Gastroesophageal sphincter (tissue), 4 donors: ENCODE measurements at regions not wholly inside any gene's neighbourhood (a gene's known extent, or its start where the extent isn't known, plus 50 kb on each side); places are given as distances from the start of the nearest gene placed in this dataset.

Experiments
- ATAC-seq: fragments of 150-250 bp; one replicate; pipeline ENCODE4 v1.9.1; 2016; ENCODE audit warnings: mild to moderate bottlenecking, moderate library complexity
- H3K27ac ChIP-seq, 4 donors: fragments of 200-600 bp; sonication (generic) in 3 of 4; 1 replicate in 3 of 4; 2 replicates in 1 of 4; pipeline ENCODE4 v1.5.1; 2016 to 2019
- H3K27me3 ChIP-seq: fragments of 200-600 bp; sonication (generic); one replicate; pipeline ENCODE4 v1.5.1; 2019
- H3K36me3 ChIP-seq, 2 donors: fragments of 200-600 bp; sonication (generic); one replicate each; pipeline ENCODE4 v1.5.1; 2019; ENCODE audit warnings: control low read depth in 1 of 2
- H3K4me1 ChIP-seq, 3 donors: fragments of 200-600 bp; sonication (generic); 1 replicate in 2 of 3; 2 replicates in 1 of 3; pipeline ENCODE4 v1.5.1; 2016 to 2019; ENCODE audit warnings: control low read depth in 2 of 3
- H3K4me3 ChIP-seq, 2 donors: fragments of 200-600 bp; sonication (generic); one replicate each; pipeline ENCODE4 v1.5.1; 2019; ENCODE audit warnings: mild to moderate bottlenecking in 1 of 2, moderate library complexity in 1 of 2
- H3K9me3 ChIP-seq, 3 donors: fragments of 200-600 bp; sonication (generic); one replicate each; pipeline ENCODE4 v1.5.1; 2017 to 2019; ENCODE audit warnings: control low read depth in 2 of 3
- EP300 ChIP-seq: sonication (generic); formaldehyde crosslinking; IDR thresholded peaks from one replicate; pipeline ENCODE4 v1.6.1; 2017; ENCODE audit warnings: antibody characterized with exemption, mild to moderate bottlenecking
- POLR2A ChIP-seq, 2 donors: fragments of 450-650 bp; IDR thresholded peaks; one replicate each; pipeline ENCODE4 v1.6.1; 2017; ENCODE audit warnings: antibody characterized with exemption in 2 of 2, mild to moderate bottlenecking in 2 of 2, moderate library complexity in 1 of 2
- POLR2AphosphoS5 ChIP-seq: sonication (generic); formaldehyde crosslinking; IDR thresholded peaks from one replicate; pipeline ENCODE4 v1.6.1; 2017; ENCODE audit warnings: antibody characterized with exemption
- WGBS, 2 donors: methylation state at CpG; one replicate each; pipeline ENCODE4 v1.1.5; 2018; ENCODE audit warnings: low coverage in 1 of 2; 5-methylcytosine and 5-hydroxymethylcytosine counted together
- TF ChIP-seq, protein P1 (sequence below), 4 experiments: fragments of 200-600 bp in 2 of 4; fragments of 450-650 bp in 2 of 4; sonication (generic) in 1 of 4; IDR thresholded peaks; one replicate each; pipeline ENCODE4 v1.5.1; 2017 to 2019; ENCODE audit warnings: antibody characterized with exemption in 4 of 4, mild to moderate bottlenecking in 2 of 4, moderate library complexity in 2 of 4

DNA sequence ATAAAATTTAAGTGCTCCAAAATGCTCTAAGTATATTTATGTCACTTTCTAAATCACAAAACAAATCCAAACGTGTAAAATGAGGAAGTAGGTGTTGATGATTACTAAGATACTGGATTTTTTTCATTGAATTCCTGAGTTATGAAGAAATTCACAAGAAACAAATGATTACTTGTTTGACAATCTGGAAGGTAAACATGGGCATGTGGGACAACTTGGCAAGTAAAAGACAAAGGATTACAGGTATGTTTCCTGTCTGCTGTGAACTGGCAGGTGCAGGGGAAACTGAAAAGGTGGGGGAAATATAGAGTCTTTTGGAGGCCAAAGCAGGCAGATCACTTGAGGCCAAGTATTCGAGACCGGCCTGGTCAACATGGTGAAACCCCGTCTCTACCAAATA is 252.7 kb upstream of the AZI2 start:
- no peaks in the 10 kb centered on the region for H3K27me3 ChIP-seq
- no peaks in the 10 kb centered on the region for H3K4me1 ChIP-seq
- H3K9me3 ChIP-seq: no peaks in the 10 kb centered on the region
- ATAC-seq: no peak
- H3K27ac ChIP-seq: no peak overlapping the region
- H3K4me3 ChIP-seq: no peak overlapping the region
- WGBS, 2 donors: 40 to 94% methylated on average over 2 to 4 of the region's 4 CpGs
- TF ChIP-seq EP300 (no peak), POLR2A (IDR thresholded peaks at IDR 0.05) (no peak), POLR2AphosphoS5 (no peak)
- TF ChIP-seq, protein P1, sequence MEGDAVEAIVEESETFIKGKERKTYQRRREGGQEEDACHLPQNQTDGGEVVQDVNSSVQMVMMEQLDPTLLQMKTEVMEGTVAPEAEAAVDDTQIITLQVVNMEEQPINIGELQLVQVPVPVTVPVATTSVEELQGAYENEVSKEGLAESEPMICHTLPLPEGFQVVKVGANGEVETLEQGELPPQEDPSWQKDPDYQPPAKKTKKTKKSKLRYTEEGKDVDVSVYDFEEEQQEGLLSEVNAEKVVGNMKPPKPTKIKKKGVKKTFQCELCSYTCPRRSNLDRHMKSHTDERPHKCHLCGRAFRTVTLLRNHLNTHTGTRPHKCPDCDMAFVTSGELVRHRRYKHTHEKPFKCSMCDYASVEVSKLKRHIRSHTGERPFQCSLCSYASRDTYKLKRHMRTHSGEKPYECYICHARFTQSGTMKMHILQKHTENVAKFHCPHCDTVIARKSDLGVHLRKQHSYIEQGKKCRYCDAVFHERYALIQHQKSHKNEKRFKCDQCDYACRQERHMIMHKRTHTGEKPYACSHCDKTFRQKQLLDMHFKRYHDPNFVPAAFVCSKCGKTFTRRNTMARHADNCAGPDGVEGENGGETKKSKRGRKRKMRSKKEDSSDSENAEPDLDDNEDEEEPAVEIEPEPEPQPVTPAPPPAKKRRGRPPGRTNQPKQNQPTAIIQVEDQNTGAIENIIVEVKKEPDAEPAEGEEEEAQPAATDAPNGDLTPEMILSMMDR (IDR thresholded peaks at IDR 0.05): no peak
- H3K36me3 ChIP-seq: no peaks in the 10 kb centered on the region

GRCh38 chr3:28606283-28606682 is 257.7 kb upstream of the AZI2 start:
- WGBS, 2 donors: 67 to 77% methylated on average over 1 to 2 of the region's 2 CpGs
- TF ChIP-seq POLR2A (IDR thresholded peaks at IDR 0.05) (no peak), EP300 (no peak), POLR2AphosphoS5 (no peak)
- TF ChIP-seq, protein P1 (IDR thresholded peaks at IDR 0.05): no peak
- ATAC-seq: no peak
- H3K36me3 ChIP-seq: no peaks in the 10 kb centered on the region
- H3K9me3 ChIP-seq: no peaks in the 10 kb centered on the region
- no peaks in the 10 kb centered on the region for H3K27me3 ChIP-seq
- no peak overlapping the region for H3K4me3 ChIP-seq
- H3K27ac ChIP-seq: no peak overlapping the region
- H3K4me1 ChIP-seq: no peaks in the 10 kb centered on the region

DNA sequence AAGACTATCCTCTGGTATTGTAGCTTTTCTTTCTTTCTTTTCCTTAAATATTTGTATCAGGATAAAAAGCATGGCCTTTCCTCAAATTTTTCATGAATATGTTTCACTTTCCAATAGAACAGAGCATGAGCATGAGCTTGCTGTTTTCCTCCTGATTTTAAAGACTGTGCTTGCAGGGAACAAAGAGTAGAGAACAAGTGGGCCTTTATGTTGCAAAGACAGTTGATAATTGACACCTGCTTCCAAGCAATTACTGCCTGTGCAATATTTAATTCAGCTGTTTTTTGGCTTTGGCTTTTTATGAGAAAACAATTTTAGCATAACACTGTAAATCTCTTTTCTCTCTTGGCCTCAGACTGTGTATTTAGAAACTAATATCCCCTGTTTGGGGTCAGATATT is 263.6 kb upstream of the AZI2 start:
- no peaks in the 10 kb centered on the region for H3K4me1 ChIP-seq
- TF ChIP-seq POLR2AphosphoS5 (no peak), POLR2A (IDR thresholded peaks at IDR 0.05) (no peak), EP300 (no peak)
- TF ChIP-seq, protein P1 (IDR thresholded peaks at IDR 0.05): no peak
- no peak for ATAC-seq
- H3K4me3 ChIP-seq: no peak overlapping the region
- H3K36me3 ChIP-seq: no peaks in the 10 kb centered on the region
- H3K27me3 ChIP-seq: no peaks in the 10 kb centered on the region
- H3K9me3 ChIP-seq: no peaks in the 10 kb centered on the region
- H3K27ac ChIP-seq: no peak overlapping the region

GRCh38 chr3:28613511-28614106 is 265.0 kb upstream of the AZI2 start:
- TF ChIP-seq POLR2A (IDR thresholded peaks at IDR 0.05) (no peak), POLR2AphosphoS5 (no peak), EP300 (no peak)
- TF ChIP-seq, protein P1 (IDR thresholded peaks at IDR 0.05): no peak
- no peaks in the 10 kb centered on the region for H3K36me3 ChIP-seq
- no peak overlapping the region for H3K27ac ChIP-seq
- 94 to 95% methylated on average over 5 to 6 of the region's 6 CpGs for WGBS, 2 donors
- no peaks in the 10 kb centered on the region for H3K4me1 ChIP-seq
- no peaks in the 10 kb centered on the region for H3K27me3 ChIP-seq
- ATAC-seq: no peak
- H3K4me3 ChIP-seq: no peak overlapping the region
- H3K9me3 ChIP-seq: no peaks in the 10 kb centered on the region

DNA sequence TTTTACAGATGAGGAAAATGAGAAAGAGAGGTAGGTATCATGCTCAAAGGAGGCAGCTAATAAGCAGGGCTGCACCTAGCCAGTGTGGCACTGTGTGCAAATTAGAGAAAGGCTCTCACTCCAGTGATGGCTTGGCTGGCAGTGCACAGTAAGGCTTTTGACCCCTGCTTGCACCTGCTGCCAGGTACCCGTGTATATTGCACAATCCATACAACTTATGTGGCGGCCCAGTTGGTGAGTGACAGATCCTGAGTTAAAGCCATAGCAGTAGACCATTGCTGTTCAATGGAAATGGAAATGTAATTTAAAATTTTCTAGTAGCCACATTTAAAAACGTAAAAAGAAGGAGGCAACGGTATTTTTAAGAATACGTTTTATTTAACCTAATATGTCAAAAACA is 266.4 kb upstream of the AZI2 start:
- H3K9me3 ChIP-seq: no peaks in the 10 kb centered on the region
- WGBS, 2 donors: 90 to 93% methylated on average over 5 of the region's 5 CpGs
- H3K4me1 ChIP-seq: no peaks in the 10 kb centered on the region
- no peak overlapping the region for H3K4me3 ChIP-seq
- ATAC-seq: no peak
- TF ChIP-seq EP300: no peak
- TF ChIP-seq POLR2AphosphoS5: no peak
- no peaks in the 10 kb centered on the region for H3K36me3 ChIP-seq
- no peaks in the 10 kb centered on the region for H3K27me3 ChIP-seq
- H3K27ac ChIP-seq: no peak overlapping the region
